GM23338 (cell line): ENCODE measurements at regions not wholly inside any gene's neighbourhood (a gene's known extent, or its start where the extent isn't known, plus 50 kb on each side); places are given as distances from the start of the nearest gene placed in this dataset.

Experiments used
- ATAC-seq: fragments of 200-7000 bp; cut with Tn5 transposase; 3 replicates; pipeline ENCODE4 v1.9.1; 2020
- DNase-seq: peaks from one replicate; pipeline ENCODE4 v3.0.0-alpha.2; 2015; ENCODE audit warnings: low spot score
- H2AFZ ChIP-seq: fragments of 200-600 bp; sonication (generic); 2 replicates; pipeline ENCODE4 v1.8.0; 2016; ENCODE audit warnings: antibody characterized with exemption, mild to moderate bottlenecking, moderate library complexity
- H3F3A ChIP-seq: fragments of 200-600 bp; sonication (generic); replicated peaks from 2 replicates; pipeline ENCODE4 v1.8.0; 2017; ENCODE audit warnings: antibody characterized with exemption, mixed run types, low read depth
- H3K27ac ChIP-seq: fragments of 200-600 bp; sonication (generic); 2 replicates; pipeline ENCODE4 v1.6.1; 2016; ENCODE audit warnings: low read depth
- H3K27me3 ChIP-seq: fragments of 200-600 bp; sonication (generic); 2 replicates; pipeline ENCODE4 v1.8.0; 2016; ENCODE audit warnings: mild to moderate bottlenecking, mixed run types, moderate library complexity; ENCODE audit not compliant: insufficient read depth
- H3K36me3 ChIP-seq: fragments of 200-600 bp; sonication (generic); 2 replicates; pipeline ENCODE4 v1.8.0; 2016; ENCODE audit warnings: mild to moderate bottlenecking; ENCODE audit not compliant: insufficient read depth
- H3K4me1 ChIP-seq: fragments of 200-600 bp; sonication (generic); 2 replicates; pipeline ENCODE4 v1.8.0; 2016; ENCODE audit warnings: mild to moderate bottlenecking, moderate library complexity; ENCODE audit not compliant: insufficient read depth
- H3K4me2 ChIP-seq: fragments of 200-600 bp; sonication (generic); 2 replicates; pipeline ENCODE4 v1.7.1; 2017; ENCODE audit warnings: mixed run types
- H3K4me3 ChIP-seq: fragments of 200-600 bp; sonication (generic); 2 replicates; pipeline ENCODE4 v1.6.1; 2016; ENCODE audit warnings: mixed run types
- H3K79me2 ChIP-seq: fragments of 200-600 bp; sonication (generic); replicated peaks from 2 replicates; pipeline ENCODE4 v1.8.0; 2017; ENCODE audit warnings: mild to moderate bottlenecking; ENCODE audit not compliant: insufficient read depth
- H3K9me2 ChIP-seq: fragments of 200-600 bp; sonication (generic); 2 replicates; pipeline ENCODE4 v1.8.0; 2017; ENCODE audit not compliant: insufficient read depth
- H4K20me1 ChIP-seq: fragments of 200-600 bp; sonication (generic); replicated peaks from 2 replicates; pipeline ENCODE4 v1.8.0; 2017; ENCODE audit warnings: mild to moderate bottlenecking; ENCODE audit not compliant: insufficient read depth
- H3K27ac Mint-ChIP-seq: 2 replicates; pipeline ENCODE4 v1.8.0; 2020; ENCODE audit warnings: inconsistent platforms, mild to moderate bottlenecking, moderate library complexity, mixed read lengths
- H3K27me3 Mint-ChIP-seq: 3 replicates; pipeline ENCODE4 v1.8.0; 2022; ENCODE audit warnings: low read depth, mild to moderate bottlenecking, moderate library complexity, mixed read lengths, inconsistent platforms; ENCODE audit not compliant: insufficient read depth, poor library complexity
- H3K36me3 Mint-ChIP-seq: 3 replicates; pipeline ENCODE4 v1.8.0; 2021; ENCODE audit warnings: low read depth, mild to moderate bottlenecking, inconsistent platforms, moderate library complexity, mixed read lengths
- H3K4me1 Mint-ChIP-seq: 3 replicates; pipeline ENCODE4 v1.8.0; 2020; ENCODE audit warnings: mild to moderate bottlenecking, inconsistent platforms, mixed read lengths
- H3K4me3 Mint-ChIP-seq: 3 replicates; pipeline ENCODE4 v1.8.0; 2021; ENCODE audit warnings: moderate library complexity, mild to moderate bottlenecking, inconsistent platforms, mixed read lengths
- H3K9me3 Mint-ChIP-seq: 3 replicates; pipeline ENCODE4 v1.8.0; 2020; ENCODE audit warnings: moderate library complexity, mild to moderate bottlenecking, inconsistent platforms, mixed read lengths
- CREB1 ChIP-seq: fragments of 250-450 bp; sonication (Bioruptor Pico); IDR thresholded peaks from 2 replicates; pipeline ENCODE4 v1.5.0; 2020; ENCODE audit warnings: low read depth, mild to moderate bottlenecking, moderate library complexity
- EZH2 ChIP-seq: fragments of 200-600 bp; sonication (generic); IDR thresholded peaks from one replicate; pipeline ENCODE4 v1.8.0; 2017; ENCODE audit warnings: antibody characterized with exemption, mild to moderate bottlenecking, low read depth; ENCODE audit not compliant: unreplicated experiment
- EZH2phosphoT487 ChIP-seq: fragments of 200-600 bp; sonication (generic); IDR thresholded peaks from one replicate; pipeline ENCODE4 v1.8.1; 2018; ENCODE audit warnings: antibody characterized with exemption; ENCODE audit not compliant: unreplicated experiment
- JUNB ChIP-seq: IDR thresholded peaks from one replicate; pipeline ENCODE4 v1.6.1; 2016; ENCODE audit warnings: antibody characterized with exemption; ENCODE audit not compliant: unreplicated experiment
- NANOG ChIP-seq: IDR thresholded peaks from 2 replicates; pipeline ENCODE4 v1.6.1; 2016; ENCODE audit warnings: antibody characterized with exemption, borderline replicate concordance
- STAT1 ChIP-seq: IDR thresholded peaks from one replicate; pipeline ENCODE4 v1.6.1; 2016; ENCODE audit warnings: antibody characterized with exemption; ENCODE audit not compliant: unreplicated experiment
- ZNF114 ChIP-seq: fragments of 250-450 bp; sonication (Bioruptor Pico); IDR thresholded peaks from 2 replicates; pipeline ENCODE4 v1.5.0; 2020; ENCODE audit warnings: mild to moderate bottlenecking, moderate library complexity
- ZNF331 ChIP-seq: fragments of 250-450 bp; sonication (Bioruptor Pico); IDR thresholded peaks from 2 replicates; pipeline ENCODE4 v1.5.0; 2020; ENCODE audit warnings: low read depth, mild to moderate bottlenecking, moderate library complexity
- TF ChIP-seq, protein P1 (sequence below): IDR thresholded peaks from 2 replicates; pipeline ENCODE4 v1.6.1; 2016; ENCODE audit warnings: antibody characterized with exemption
- TF ChIP-seq, protein P2 (sequence below): fragments of 250-450 bp; sonication (Bioruptor Pico); IDR thresholded peaks from 2 replicates; pipeline ENCODE4 v1.5.0; 2020; ENCODE audit warnings: mild to moderate bottlenecking, moderate library complexity

DNA sequence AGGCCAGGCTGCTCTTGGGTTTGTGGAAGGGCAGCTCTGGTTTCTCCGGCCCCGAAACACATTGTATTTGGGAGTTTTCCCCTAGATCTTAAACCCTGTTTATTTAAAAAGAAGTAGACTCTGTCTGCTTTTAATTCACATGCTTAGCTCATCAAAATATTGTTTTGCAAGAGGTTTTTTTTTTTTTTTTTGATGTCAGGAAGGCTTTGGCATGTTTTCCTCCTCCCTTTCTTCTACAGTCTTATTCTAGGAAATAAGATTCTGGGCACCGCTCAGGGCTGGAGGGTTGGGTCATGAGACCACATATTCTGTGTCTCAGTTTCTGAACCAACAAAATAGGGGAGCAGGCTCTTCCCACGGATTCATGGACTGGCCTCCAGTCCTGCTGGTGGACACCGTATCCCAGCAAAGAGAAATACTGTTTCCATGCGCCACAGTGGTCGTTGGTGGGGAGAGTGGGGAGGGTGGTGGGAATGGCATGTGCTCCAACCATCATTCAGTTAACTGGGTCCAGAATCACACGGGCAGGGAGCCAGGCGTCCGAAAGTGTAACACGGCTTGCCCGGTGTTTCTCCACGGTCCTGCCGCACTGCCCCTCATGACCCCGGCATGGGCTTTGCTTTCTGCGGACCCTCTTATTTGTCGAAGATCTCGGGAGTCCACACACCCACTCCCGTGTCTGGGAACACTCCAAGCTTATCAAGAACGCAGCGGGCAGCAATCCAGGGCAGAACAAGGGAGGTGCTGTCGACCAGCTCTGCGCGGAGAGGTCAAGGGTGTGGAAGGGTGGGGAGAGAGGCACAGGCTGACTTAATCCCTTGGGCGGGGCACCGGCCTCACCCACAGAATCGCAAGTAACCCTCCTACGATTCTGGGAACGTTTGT lies 176.7 kb downstream of the GLI2 start:
- no peak overlapping the region for H3K4me3 ChIP-seq
- Mint-ChIP-seq H3K4me1 (peaks cover 44% of the 10 kb centered on the region), H3K36me3 (no peaks in the 10 kb centered on the region), H3K27ac (no peak overlapping the region), H3K9me3 (no peaks in the 10 kb centered on the region), H3K27me3 (peaks cover 16% of the 10 kb centered on the region), H3K4me3 (no peak overlapping the region)
- DNase-seq (no peak), ATAC-seq (no peak)
- H3K27me3 ChIP-seq = no peaks in the 10 kb centered on the region
- H3F3A ChIP-seq = no peaks in the 10 kb centered on the region
- H4K20me1 ChIP-seq = peaks cover 27% of the 10 kb centered on the region
- H3K36me3 ChIP-seq = no peaks in the 10 kb centered on the region
- peaks cover 10% of the 10 kb centered on the region; the same call in 1 of the 2 replicates for H3K4me1 ChIP-seq
- peaks cover 43% of the 10 kb centered on the region for H3K79me2 ChIP-seq
- H3K4me2 ChIP-seq = no peak overlapping the region
- no peak overlapping the region for H3K27ac ChIP-seq
- H3K9me2 ChIP-seq = no peaks in the 10 kb centered on the region
- no peak overlapping the region for H2AFZ ChIP-seq
- no peak for TF ChIP-seq EZH2

DNA sequence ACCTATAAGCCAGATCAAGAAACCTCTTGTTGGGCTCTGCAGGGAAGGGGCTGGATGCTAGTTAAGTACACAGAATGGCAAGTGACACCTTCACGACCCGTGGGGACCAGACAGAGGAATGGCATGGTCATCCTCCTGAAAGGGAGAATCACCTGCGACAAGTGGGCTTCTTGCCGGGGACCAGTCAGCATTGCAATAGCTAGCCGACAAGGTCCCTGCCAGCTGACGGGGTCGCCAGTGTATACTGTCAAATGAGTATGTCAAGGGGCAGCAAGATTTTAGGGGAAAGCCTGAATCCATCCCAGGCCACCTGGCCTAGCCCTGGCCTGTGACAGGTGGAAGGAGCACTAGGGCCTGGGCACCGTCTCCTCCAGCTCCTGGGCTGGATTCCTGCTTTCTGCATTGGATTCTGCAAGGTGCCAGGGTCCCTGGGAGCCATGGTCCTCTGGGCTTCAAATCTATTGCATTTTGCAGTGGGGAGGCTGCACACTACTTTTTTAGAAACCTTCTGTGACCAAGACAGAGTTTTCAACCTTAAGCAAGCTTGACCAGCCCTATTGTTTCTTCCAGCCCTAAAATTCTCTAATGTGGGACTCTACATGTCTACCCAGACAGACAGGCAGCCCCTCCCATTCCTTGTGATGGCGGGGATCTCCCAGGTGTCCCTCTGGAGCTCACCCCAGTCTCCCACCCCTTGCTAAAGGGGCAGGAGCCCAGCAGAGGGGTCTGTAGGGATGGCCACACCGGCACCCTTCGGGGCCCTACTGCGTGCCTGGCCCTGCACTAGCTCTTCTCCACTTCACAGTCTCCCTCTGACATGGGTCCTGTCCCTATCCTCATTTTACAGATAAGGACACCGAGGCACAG lies 178.5 kb downstream of the GLI2 start:
- Histone ChIP-seq H3F3A (no peaks in the 10 kb centered on the region), H3K79me2 (peaks cover 46% of the 10 kb centered on the region), H3K27ac (no peak overlapping the region), H3K36me3 (no peaks in the 10 kb centered on the region), H2AFZ (no peak overlapping the region), H4K20me1 (peaks cover 24% of the 10 kb centered on the region), H3K27me3 (no peaks in the 10 kb centered on the region), H3K4me2 (no peak overlapping the region), H3K4me1 (peaks cover 10% of the 10 kb centered on the region; the same call in 1 of the 2 replicates), H3K9me2 (no peaks in the 10 kb centered on the region), H3K4me3 (no peak overlapping the region)
- no peak for TF ChIP-seq JUNB
- TF ChIP-seq, protein P1, sequence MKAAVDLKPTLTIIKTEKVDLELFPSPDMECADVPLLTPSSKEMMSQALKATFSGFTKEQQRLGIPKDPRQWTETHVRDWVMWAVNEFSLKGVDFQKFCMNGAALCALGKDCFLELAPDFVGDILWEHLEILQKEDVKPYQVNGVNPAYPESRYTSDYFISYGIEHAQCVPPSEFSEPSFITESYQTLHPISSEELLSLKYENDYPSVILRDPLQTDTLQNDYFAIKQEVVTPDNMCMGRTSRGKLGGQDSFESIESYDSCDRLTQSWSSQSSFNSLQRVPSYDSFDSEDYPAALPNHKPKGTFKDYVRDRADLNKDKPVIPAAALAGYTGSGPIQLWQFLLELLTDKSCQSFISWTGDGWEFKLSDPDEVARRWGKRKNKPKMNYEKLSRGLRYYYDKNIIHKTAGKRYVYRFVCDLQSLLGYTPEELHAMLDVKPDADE = no peak
- TF ChIP-seq EZH2 = no peak
- no peak for TF ChIP-seq STAT1
- no peak for TF ChIP-seq NANOG
- TF ChIP-seq ZNF331 (CRISPR knock-in tag) = no peak
- TF ChIP-seq EZH2phosphoT487 = no peak
- no peak for TF ChIP-seq CREB1 (CRISPR knock-in tag)
- TF ChIP-seq, protein P2, sequence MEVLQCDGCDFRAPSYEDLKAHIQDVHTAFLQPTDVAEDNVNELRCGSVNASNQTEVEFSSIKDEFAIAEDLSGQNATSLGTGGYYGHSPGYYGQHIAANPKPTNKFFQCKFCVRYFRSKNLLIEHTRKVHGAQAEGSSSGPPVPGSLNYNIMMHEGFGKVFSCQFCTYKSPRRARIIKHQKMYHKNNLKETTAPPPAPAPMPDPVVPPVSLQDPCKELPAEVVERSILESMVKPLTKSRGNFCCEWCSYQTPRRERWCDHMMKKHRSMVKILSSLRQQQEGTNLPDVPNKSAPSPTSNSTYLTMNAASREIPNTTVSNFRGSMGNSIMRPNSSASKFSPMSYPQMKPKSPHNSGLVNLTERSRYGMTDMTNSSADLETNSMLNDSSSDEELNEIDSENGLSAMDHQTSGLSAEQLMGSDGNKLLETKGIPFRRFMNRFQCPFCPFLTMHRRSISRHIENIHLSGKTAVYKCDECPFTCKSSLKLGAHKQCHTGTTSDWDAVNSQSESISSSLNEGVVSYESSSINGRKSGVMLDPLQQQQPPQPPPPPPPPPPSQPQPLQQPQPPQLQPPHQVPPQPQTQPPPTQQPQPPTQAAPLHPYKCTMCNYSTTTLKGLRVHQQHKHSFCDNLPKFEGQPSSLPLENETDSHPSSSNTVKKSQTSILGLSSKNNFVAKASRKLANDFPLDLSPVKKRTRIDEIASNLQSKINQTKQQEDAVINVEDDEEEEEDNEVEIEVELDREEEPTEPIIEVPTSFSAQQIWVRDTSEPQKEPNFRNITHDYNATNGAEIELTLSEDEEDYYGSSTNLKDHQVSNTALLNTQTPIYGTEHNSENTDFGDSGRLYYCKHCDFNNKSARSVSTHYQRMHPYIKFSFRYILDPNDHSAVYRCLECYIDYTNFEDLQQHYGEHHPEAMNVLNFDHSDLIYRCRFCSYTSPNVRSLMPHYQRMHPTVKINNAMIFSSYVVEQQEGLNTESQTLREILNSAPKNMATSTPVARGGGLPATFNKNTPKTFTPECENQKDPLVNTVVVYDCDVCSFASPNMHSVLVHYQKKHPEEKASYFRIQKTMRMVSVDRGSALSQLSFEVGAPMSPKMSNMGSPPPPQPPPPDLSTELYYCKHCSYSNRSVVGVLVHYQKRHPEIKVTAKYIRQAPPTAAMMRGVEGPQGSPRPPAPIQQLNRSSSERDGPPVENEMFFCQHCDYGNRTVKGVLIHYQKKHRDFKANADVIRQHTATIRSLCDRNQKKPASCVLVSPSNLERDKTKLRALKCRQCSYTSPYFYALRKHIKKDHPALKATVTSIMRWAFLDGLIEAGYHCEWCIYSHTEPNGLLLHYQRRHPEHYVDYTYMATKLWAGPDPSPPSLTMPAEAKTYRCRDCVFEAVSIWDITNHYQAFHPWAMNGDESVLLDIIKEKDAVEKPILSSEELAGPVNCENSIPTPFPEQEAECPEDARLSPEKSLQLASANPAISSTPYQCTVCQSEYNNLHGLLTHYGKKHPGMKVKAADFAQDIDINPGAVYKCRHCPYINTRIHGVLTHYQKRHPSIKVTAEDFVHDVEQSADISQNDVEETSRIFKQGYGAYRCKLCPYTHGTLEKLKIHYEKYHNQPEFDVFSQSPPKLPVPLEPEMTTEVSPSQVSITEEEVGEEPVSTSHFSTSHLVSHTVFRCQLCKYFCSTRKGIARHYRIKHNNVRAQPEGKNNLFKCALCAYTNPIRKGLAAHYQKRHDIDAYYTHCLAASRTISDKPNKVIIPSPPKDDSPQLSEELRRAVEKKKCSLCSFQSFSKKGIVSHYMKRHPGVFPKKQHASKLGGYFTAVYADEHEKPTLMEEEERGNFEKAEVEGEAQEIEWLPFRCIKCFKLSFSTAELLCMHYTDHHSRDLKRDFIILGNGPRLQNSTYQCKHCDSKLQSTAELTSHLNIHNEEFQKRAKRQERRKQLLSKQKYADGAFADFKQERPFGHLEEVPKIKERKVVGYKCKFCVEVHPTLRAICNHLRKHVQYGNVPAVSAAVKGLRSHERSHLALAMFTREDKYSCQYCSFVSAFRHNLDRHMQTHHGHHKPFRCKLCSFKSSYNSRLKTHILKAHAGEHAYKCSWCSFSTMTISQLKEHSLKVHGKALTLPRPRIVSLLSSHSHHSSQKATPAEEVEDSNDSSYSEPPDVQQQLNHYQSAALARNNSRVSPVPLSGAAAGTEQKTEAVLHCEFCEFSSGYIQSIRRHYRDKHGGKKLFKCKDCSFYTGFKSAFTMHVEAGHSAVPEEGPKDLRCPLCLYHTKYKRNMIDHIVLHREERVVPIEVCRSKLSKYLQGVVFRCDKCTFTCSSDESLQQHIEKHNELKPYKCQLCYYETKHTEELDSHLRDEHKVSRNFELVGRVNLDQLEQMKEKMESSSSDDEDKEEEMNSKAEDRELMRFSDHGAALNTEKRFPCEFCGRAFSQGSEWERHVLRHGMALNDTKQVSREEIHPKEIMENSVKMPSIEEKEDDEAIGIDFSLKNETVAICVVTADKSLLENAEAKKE (CRISPR knock-in tag) = no peak
- no peak for TF ChIP-seq ZNF114 (CRISPR knock-in tag)
- Mint-ChIP-seq H3K4me1 (peaks cover 44% of the 10 kb centered on the region), H3K36me3 (no peaks in the 10 kb centered on the region), H3K27ac (peak overlapping the region; percentile 70; the same call in 1 of the 2 replicates), H3K4me3 (no peak overlapping the region), H3K9me3 (no peaks in the 10 kb centered on the region), H3K27me3 (peaks cover 16% of the 10 kb centered on the region)
- DNase-seq = no peak
- no peak for ATAC-seq
